ENCODE measurements at regions not wholly inside any gene's neighbourhood (a gene's known extent, or its start where the extent isn't known, plus 50 kb on each side); places are given as distances from the start of the nearest gene placed in this dataset.

- no peak for TF ChIP-seq EZH2 (IDR thresholded peaks at IDR 0.05; ENCODE audit: borderline replicate concordance, low read depth, low read length, severe bottlenecking)
- no peak for TF ChIP-seq POLR2A (IDR thresholded peaks at IDR 0.05; ENCODE audit: low read depth, low read length)
- TF ChIP-seq, protein P1, sequence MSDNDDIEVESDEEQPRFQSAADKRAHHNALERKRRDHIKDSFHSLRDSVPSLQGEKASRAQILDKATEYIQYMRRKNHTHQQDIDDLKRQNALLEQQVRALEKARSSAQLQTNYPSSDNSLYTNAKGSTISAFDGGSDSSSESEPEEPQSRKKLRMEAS (IDR thresholded peaks at IDR 0.05; ENCODE audit: insufficient read depth, insufficient read length): no peak
- TF ChIP-seq, protein P2, sequence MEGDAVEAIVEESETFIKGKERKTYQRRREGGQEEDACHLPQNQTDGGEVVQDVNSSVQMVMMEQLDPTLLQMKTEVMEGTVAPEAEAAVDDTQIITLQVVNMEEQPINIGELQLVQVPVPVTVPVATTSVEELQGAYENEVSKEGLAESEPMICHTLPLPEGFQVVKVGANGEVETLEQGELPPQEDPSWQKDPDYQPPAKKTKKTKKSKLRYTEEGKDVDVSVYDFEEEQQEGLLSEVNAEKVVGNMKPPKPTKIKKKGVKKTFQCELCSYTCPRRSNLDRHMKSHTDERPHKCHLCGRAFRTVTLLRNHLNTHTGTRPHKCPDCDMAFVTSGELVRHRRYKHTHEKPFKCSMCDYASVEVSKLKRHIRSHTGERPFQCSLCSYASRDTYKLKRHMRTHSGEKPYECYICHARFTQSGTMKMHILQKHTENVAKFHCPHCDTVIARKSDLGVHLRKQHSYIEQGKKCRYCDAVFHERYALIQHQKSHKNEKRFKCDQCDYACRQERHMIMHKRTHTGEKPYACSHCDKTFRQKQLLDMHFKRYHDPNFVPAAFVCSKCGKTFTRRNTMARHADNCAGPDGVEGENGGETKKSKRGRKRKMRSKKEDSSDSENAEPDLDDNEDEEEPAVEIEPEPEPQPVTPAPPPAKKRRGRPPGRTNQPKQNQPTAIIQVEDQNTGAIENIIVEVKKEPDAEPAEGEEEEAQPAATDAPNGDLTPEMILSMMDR (IDR thresholded peaks at IDR 0.05; ENCODE audit: extremely low read depth in 1 of 2, insufficient read depth in 1 of 2, low read depth in 1 of 2, low read length in 2 of 2): no peak
- TF ChIP-seq GATA2 (IDR thresholded peaks at IDR 0.05; ENCODE audit: insufficient read depth, insufficient read length, low read depth, low read length): no peak
- no peak for TF ChIP-seq MYC (IDR thresholded peaks at IDR 0.05; ENCODE audit: low read depth, low read length)
These were observed 307.8 kb upstream of the IRX4 start for GRCh38 chr5:2190549-2190948.

Measured in endothelial cell of umbilical vein (primary cell).